H9 (cell line): ENCODE measurements at regions not wholly inside any gene's neighbourhood (a gene's known extent, or its start where the extent isn't known, plus 50 kb on each side); places are given as distances from the start of the nearest gene placed in this dataset.

Source experiments
- DNase-seq: peaks from one replicate; pipeline ENCODE4 v3.0.0-alpha.2; 2017
- H2AFZ ChIP-seq: one replicate; pipeline ENCODE4 v1.6.1; 2013; ENCODE audit warnings: mild to moderate bottlenecking, low read length, control low read depth, moderate library complexity
- H2AK5ac ChIP-seq: 2 replicates; pipeline ENCODE4 v1.6.1; 2013; ENCODE audit warnings: low read length, control low read depth, mixed read lengths; ENCODE audit not compliant: insufficient read length
- H2BK120ac ChIP-seq: one replicate; pipeline ENCODE4 v1.6.1; 2013; ENCODE audit warnings: low read depth, mild to moderate bottlenecking, low read length, control low read depth, inconsistent platforms; ENCODE audit not compliant: poor library complexity, severe bottlenecking
- H2BK12ac ChIP-seq: 2 replicates; pipeline ENCODE4 v1.6.1; 2013; ENCODE audit warnings: low read length, control low read depth, mixed read lengths, low read depth; ENCODE audit not compliant: insufficient read length
- H2BK15ac ChIP-seq: 2 replicates; pipeline ENCODE4 v1.6.1; 2013; ENCODE audit warnings: low read depth, low read length, control low read depth
- H2BK20ac ChIP-seq: one replicate; pipeline ENCODE4 v1.6.1; 2013; ENCODE audit warnings: low read depth, mild to moderate bottlenecking, low read length, control low read depth, inconsistent platforms; ENCODE audit not compliant: poor library complexity, severe bottlenecking
- H2BK5ac ChIP-seq: 2 replicates; pipeline ENCODE4 v1.6.1; 2013; ENCODE audit warnings: low read length, control low read depth, mixed read lengths; ENCODE audit not compliant: insufficient read length
- H3K14ac ChIP-seq: 2 replicates; pipeline ENCODE4 v1.6.1; 2013; ENCODE audit warnings: low read length, control low read depth; ENCODE audit not compliant: insufficient read depth
- H3K18ac ChIP-seq: 2 replicates; pipeline ENCODE4 v1.6.1; 2013; ENCODE audit warnings: low read depth, mild to moderate bottlenecking, mixed read lengths, low read length, control low read depth; ENCODE audit not compliant: insufficient read length
- H3K23ac ChIP-seq: 2 replicates; pipeline ENCODE4 v1.6.1; 2013; ENCODE audit warnings: low read length, control low read depth, mixed read lengths, low read depth; ENCODE audit not compliant: insufficient read length
- H3K23me2 ChIP-seq: 2 replicates; pipeline ENCODE4 v1.6.1; 2013; ENCODE audit warnings: low read depth, mild to moderate bottlenecking, mixed read lengths, low read length, control low read depth; ENCODE audit not compliant: insufficient read length, poor library complexity, severe bottlenecking
- H3K27ac ChIP-seq: 2 replicates; pipeline ENCODE4 v1.5.1; 2013; ENCODE audit warnings: low read length, control low read depth, mixed read lengths, low read depth; ENCODE audit not compliant: insufficient read length
- H3K27me3 ChIP-seq: 2 replicates; pipeline ENCODE4 v1.6.1; 2013; ENCODE audit warnings: low read length, control low read depth, inconsistent platforms; ENCODE audit not compliant: insufficient read depth
- H3K4ac ChIP-seq: 2 replicates; pipeline ENCODE4 v1.6.1; 2013; ENCODE audit warnings: low read depth, mild to moderate bottlenecking, control low read depth, inconsistent platforms, low read length, moderate library complexity
- H3K4me1 ChIP-seq: 2 replicates; pipeline ENCODE4 v1.6.1; 2013; ENCODE audit warnings: low read length, control low read depth, inconsistent platforms; ENCODE audit not compliant: insufficient read depth
- H3K4me2 ChIP-seq: 2 replicates; pipeline ENCODE4 v1.6.1; 2013; ENCODE audit warnings: low read length, control low read depth, mixed read lengths; ENCODE audit not compliant: insufficient read length, insufficient read depth
- H3K56ac ChIP-seq: 2 replicates; pipeline ENCODE4 v1.6.1; 2013; ENCODE audit warnings: low read depth, mild to moderate bottlenecking, mixed read lengths, low read length, control low read depth; ENCODE audit not compliant: insufficient read length
- H3K79me1 ChIP-seq: 2 replicates; pipeline ENCODE4 v1.6.1; 2013; ENCODE audit warnings: low read depth, mild to moderate bottlenecking, moderate library complexity, low read length, control low read depth, inconsistent platforms; ENCODE audit not compliant: insufficient read depth, poor library complexity, severe bottlenecking
- H3K79me2 ChIP-seq: 2 replicates; pipeline ENCODE4 v1.6.1; 2013; ENCODE audit warnings: low read length, control low read depth, inconsistent platforms; ENCODE audit not compliant: insufficient read depth
- H3K9ac ChIP-seq: 2 replicates; pipeline ENCODE4 v1.6.1; 2013; ENCODE audit warnings: low read length, control low read depth, mixed read lengths; ENCODE audit not compliant: insufficient read length; ENCODE audit errors: extremely low read depth
- H3K9me3 ChIP-seq: one replicate; pipeline ENCODE4 v1.6.1; 2013; ENCODE audit warnings: low read depth, low read length, inconsistent platforms; ENCODE audit not compliant: control insufficient read depth
- H3T11ph ChIP-seq: one replicate; pipeline ENCODE4 v1.6.1; 2013; ENCODE audit warnings: mild to moderate bottlenecking, low read length, control low read depth, inconsistent platforms
- H4K20me1 ChIP-seq: one replicate; pipeline ENCODE4 v1.6.1; 2013; ENCODE audit not compliant: control insufficient read depth, insufficient read length, insufficient read depth
- H4K5ac ChIP-seq: 2 replicates; pipeline ENCODE4 v1.6.1; 2013; ENCODE audit warnings: low read depth, mild to moderate bottlenecking, mixed read lengths, low read length, control low read depth; ENCODE audit not compliant: insufficient read length
- H4K8ac ChIP-seq: replicated peaks from 2 replicates; pipeline ENCODE4 v1.6.1; 2013; ENCODE audit warnings: low read length, control low read depth, mixed read lengths, low read depth; ENCODE audit not compliant: insufficient read length
- H4K91ac ChIP-seq: 2 replicates; pipeline ENCODE4 v1.6.1; 2013; ENCODE audit warnings: low read depth, mild to moderate bottlenecking, moderate library complexity, mixed read lengths, low read length, control low read depth; ENCODE audit not compliant: insufficient read length
- H3K27ac Mint-ChIP-seq, 3 experiments: 2 replicates in 2 of 3; 3 replicates in 1 of 3; pipeline ENCODE4 v1.8.0; 2020 to 2021; ENCODE audit warnings: mixed read lengths in 3 of 3, mild to moderate bottlenecking in 1 of 3, moderate library complexity in 1 of 3
- H3K27me3 Mint-ChIP-seq: 2 replicates; pipeline ENCODE4 v1.8.0; 2021; ENCODE audit warnings: low read depth, mild to moderate bottlenecking, moderate library complexity, mixed read lengths
- H3K36me3 Mint-ChIP-seq, 3 experiments: 2 replicates in 2 of 3; 3 replicates in 1 of 3; pipeline ENCODE4 v1.8.0; 2020 to 2021; ENCODE audit warnings: low read depth in 3 of 3, mixed read lengths in 3 of 3; ENCODE audit not compliant: insufficient read depth in 1 of 3
- H3K4me1 Mint-ChIP-seq, 2 experiments: 2 replicates each; pipeline ENCODE4 v1.8.0; 2020; ENCODE audit warnings: mixed read lengths in 2 of 2
- H3K4me3 Mint-ChIP-seq, 2 experiments: 2 replicates in 1 of 2; 3 replicates in 1 of 2; pipeline ENCODE4 v1.8.0; 2020 to 2021; ENCODE audit warnings: mild to moderate bottlenecking in 2 of 2, mixed read lengths in 2 of 2, moderate library complexity in 1 of 2
- H3K9me3 Mint-ChIP-seq, 2 experiments: 2 replicates in 1 of 2; 3 replicates in 1 of 2; pipeline ENCODE4 v1.8.0; 2020; ENCODE audit warnings: mild to moderate bottlenecking in 2 of 2, mixed read lengths in 2 of 2, moderate library complexity in 1 of 2
- CTCF ChIP-seq: fragments of 200-600 bp; sonication (generic); conservative IDR thresholded peaks from 3 replicates; pipeline ENCODE4 v1.8.0; 2021; ENCODE audit warnings: antibody characterized with exemption, mild to moderate bottlenecking
- WGBS: extraction: QIAGEN DNeasy Blood & Tissue Kit; methylation state at CpG from one replicate; pipeline ENCODE4 v1.1.7; 2013; ENCODE audit warnings: missing lambda C conversion rate, low lambda C conversion rate, mixed read lengths; ENCODE audit not compliant: insufficient read length; ENCODE audit errors: extremely low coverage; 5-methylcytosine and 5-hydroxymethylcytosine counted together

- no peak overlapping the region for H3K9ac ChIP-seq
- no peaks in the 10 kb centered on the region for H3K9me3 ChIP-seq
- no peak overlapping the region for H2BK12ac ChIP-seq
- H2BK120ac ChIP-seq: no peak overlapping the region
- no peak overlapping the region for H2AFZ ChIP-seq
- H3K4me1 ChIP-seq: no peaks in the 10 kb centered on the region
- no peak overlapping the region for H4K8ac ChIP-seq
- no peaks in the 10 kb centered on the region for H3K27me3 ChIP-seq
- H3K79me1 ChIP-seq: no peaks in the 10 kb centered on the region
- H3T11ph ChIP-seq: no peak overlapping the region
- H2BK5ac ChIP-seq: no peak overlapping the region
- no peak overlapping the region for H3K4ac ChIP-seq
- DNase-seq: no peak
- no peaks in the 10 kb centered on the region for H3K23me2 ChIP-seq
- TF ChIP-seq CTCF: no peak
- H3K27ac ChIP-seq: no peak overlapping the region
- no peak overlapping the region for H4K5ac ChIP-seq
- H4K20me1 ChIP-seq: no peaks in the 10 kb centered on the region
- H3K18ac ChIP-seq: no peak overlapping the region
- no peak overlapping the region for H3K56ac ChIP-seq
- no peaks in the 10 kb centered on the region for H3K36me3 Mint-ChIP-seq
- H3K9me3 Mint-ChIP-seq: no peaks in the 10 kb centered on the region
- no peak overlapping the region for H3K4me3 Mint-ChIP-seq
- H3K23ac ChIP-seq: no peak overlapping the region
- H3K4me1 Mint-ChIP-seq: 0 out of 4 replicates have a peak, but pooled peaks cover 0 to 4% of the 10 kb centered on the region in 2 experiments
- H4K91ac ChIP-seq: no peak overlapping the region
- H3K27ac Mint-ChIP-seq: no peak overlapping the region; a peak in 1 of 7 replicates
- peaks cover 16% of the 10 kb centered on the region for H3K27me3 Mint-ChIP-seq
- no peak overlapping the region for H2AK5ac ChIP-seq
- WGBS: no CpG with 5 or more reads among the region's 8 CpGs
- no peak overlapping the region for H2BK15ac ChIP-seq
- no peak overlapping the region for H2BK20ac ChIP-seq
- no peak overlapping the region; the same call in 1 of the 2 replicates for H3K14ac ChIP-seq
- H3K4me2 ChIP-seq: no peak overlapping the region
- no peaks in the 10 kb centered on the region for H3K79me2 ChIP-seq
Observed at GRCh38 chr2:240216167-240216566, 75.7 kb upstream of the OTOS start.
